ENCODE measurements at regions not wholly inside any gene's neighbourhood (a gene's known extent, or its start where the extent isn't known, plus 50 kb on each side); places are given as distances from the start of the nearest gene placed in this dataset.

DNA sequence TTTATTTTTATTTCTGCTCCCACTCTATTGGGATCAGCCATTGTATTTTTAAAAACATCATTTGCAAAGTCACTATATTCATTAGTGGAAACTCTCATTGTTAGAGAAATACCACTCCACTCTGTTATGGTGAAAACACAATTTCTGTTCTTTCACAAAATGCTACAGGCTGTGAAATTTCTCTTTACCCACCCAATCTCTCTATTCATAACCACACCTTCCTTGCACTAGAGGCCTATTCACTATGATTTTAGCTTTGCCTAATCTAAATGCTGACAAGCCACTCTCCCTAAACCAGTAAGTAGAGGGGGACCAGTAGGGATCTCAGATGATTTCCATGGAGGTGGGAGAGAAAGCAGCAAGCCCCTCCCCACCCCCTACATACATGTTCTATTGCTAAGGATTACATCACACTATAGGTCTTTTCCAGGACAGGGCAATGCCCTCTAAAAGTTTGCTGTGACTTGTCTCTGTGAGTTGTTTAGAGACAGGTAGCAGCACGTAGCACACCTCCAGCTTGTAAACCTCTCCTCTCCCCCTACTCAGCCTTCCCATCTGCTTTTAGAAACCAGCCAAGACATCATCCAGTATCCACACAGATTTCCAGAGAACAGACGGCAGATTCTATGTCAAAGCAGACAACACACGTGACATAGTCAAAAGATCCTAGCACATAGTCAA is 58.3 kb upstream of the PPP1R3C start:
- no peak for DNase-seq

DNA sequence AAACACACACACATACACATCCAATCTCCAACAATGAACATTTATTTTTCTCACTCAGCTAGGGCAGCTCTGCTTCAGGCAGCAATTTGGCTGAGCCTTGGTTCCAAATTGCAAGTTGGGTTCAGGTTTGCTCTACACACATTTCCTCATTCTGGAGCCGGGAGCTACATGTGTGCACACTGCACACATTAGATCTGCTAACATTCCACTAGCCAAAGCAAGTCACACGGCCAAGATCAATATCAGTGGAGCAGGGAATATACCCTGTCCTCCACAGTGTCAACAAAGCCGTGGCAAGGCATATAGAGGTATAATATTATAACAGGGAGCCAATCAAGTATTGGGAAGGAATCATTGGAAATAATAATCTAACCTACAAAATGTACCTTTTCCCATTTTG is 57.5 kb upstream of the PPP1R3C start:
- no peak for DNase-seq

DNA sequence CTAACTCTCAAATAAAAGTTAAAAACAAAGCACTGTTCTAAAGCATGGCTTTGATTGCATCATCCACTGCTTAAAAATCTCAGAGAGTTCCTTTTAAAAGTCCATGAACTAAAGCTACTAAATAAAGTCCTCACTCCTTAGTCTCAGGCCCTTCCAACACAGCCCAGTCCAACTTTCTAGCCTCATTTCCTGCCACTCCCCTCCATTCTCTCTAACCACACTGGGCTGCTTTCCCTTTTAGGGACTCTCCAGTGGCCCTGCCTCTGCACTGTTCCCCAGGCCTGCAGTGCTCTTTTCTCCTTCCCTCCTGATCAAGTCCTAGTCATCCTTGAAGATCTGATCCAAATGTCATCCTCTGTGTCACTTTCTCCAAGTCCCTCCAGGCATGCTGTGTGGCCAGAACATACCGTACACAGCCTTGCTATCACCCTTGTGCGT is 56.9 kb upstream of the PPP1R3C start:
- DNase-seq = no peak

DNA sequence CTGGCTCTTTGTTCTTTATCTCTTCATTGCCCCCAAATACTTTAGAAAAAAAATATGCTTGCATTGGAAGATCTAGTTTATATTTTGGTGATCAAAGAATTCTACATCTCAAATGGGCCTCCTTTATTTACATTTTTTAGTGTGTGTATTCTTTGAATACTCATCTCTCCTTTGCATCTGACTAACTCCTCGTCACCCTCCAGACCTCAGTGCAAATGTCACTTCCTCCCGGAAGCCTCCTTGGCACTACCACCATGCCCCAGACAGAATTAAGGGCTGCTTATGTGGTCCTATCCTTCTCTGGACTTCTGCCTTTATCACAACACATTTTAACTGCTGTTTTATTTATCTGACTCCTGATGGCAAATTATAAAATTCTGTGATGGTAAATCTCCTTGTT is 52.0 kb upstream of the PPP1R3C start:
- DNase-seq = no peak

DNA sequence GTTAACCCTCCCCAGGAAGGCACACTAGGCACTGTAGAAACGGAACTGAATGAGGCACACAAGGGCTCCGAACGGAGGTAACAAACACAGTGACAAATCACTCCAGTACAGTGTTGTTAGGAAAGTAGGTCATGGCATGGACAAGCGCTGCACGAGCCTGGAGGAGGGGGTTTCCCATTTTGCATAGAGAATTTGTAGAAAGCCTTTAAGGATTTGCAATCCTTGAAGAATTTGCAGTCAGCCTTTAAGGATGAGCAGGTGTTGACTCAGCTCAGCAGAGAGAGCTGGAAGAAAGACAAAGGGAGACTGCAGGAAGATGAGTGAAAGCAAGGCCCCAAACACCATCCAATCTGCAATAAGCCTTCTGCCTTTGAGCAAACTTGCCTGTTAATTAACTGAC is 51.1 kb upstream of the PPP1R3C start:
- DNase-seq = no peak

GRCh38 chr10:91682912-91683311 is 50.0 kb upstream of the PPP1R3C start:
- no peak for DNase-seq
